Fibroblast of peridontal ligament (primary cell): ENCODE measurements at regions not wholly inside any gene's neighbourhood (a gene's known extent, or its start where the extent isn't known, plus 50 kb on each side); places are given as distances from the start of the nearest gene placed in this dataset.

ENCODE experiments used
- DNase-seq: peaks from one replicate; pipeline ENCODE4 v3.0.0-alpha.2; 2010; ENCODE audit errors: extremely low read depth

GRCh38 chr1:8267307-8267706 is 50.6 kb upstream of the SLC45A1 start:
- no peak for DNase-seq

GRCh38 chr1:8266436-8267165 is 51.3 kb upstream of the SLC45A1 start:
- no peak for DNase-seq

- DNase-seq = no peak
These were observed 54.1 kb upstream of the SLC45A1 start for GRCh38 chr1:8263791-8264190.

- no peak for DNase-seq
These were observed 56.5 kb upstream of the SLC45A1 start for GRCh38 chr1:8261398-8261762.

- peak; percentile 81 for DNase-seq
These were observed 58.2 kb upstream of the SLC45A1 start for GRCh38 chr1:8259498-8260290.

GRCh38 chr1:8257621-8258020 is 60.3 kb upstream of the SLC45A1 start:
- no peak for DNase-seq

- no peak for DNase-seq
These were observed 61.6 kb upstream of the SLC45A1 start for GRCh38 chr1:8256321-8256720.

- DNase-seq = no peak
These were observed 62.2 kb upstream of the SLC45A1 start for GRCh38 chr1:8255712-8256111.

GRCh38 chr1:8252266-8252951 is 65.5 kb upstream of the SLC45A1 start:
- no peak for DNase-seq

GRCh38 chr1:8251635-8252034 is 66.3 kb upstream of the SLC45A1 start:
- no peak for DNase-seq

- no peak for DNase-seq
These were observed 68.1 kb upstream of the SLC45A1 start for GRCh38 chr1:8249838-8250237.

- no peak for DNase-seq
These were observed 70.0 kb upstream of the SLC45A1 start for GRCh38 chr1:8247811-8248436.

GRCh38 chr1:8244304-8244703 is 73.6 kb upstream of the SLC45A1 start:
- DNase-seq = no peak

GRCh38 chr1:8242498-8242897 is 75.4 kb upstream of the SLC45A1 start:
- no peak for DNase-seq

GRCh38 chr1:8241417-8242014 is 76.4 kb upstream of the SLC45A1 start:
- no peak for DNase-seq

GRCh38 chr1:8239306-8240023 is 78.4 kb upstream of the SLC45A1 start:
- no peak for DNase-seq

GRCh38 chr1:8239039-8239305 is 78.9 kb upstream of the SLC45A1 start:
- peak; percentile 64 for DNase-seq

GRCh38 chr1:8238141-8239038 is 79.5 kb upstream of the SLC45A1 start:
- DNase-seq = peak; percentile 85

- DNase-seq = no peak
These were observed 85.7 kb upstream of the SLC45A1 start for GRCh38 chr1:8232036-8232757.

GRCh38 chr1:8230292-8230621 is 87.7 kb upstream of the SLC45A1 start:
- no peak for DNase-seq
